ENCODE measurements at regions not wholly inside any gene's neighbourhood (a gene's known extent, or its start where the extent isn't known, plus 50 kb on each side); places are given as distances from the start of the nearest gene placed in this dataset.

- TF ChIP-seq TCF7L2 (IDR thresholded peaks at IDR 0.05; ENCODE audit: borderline replicate concordance, extremely low read depth, insufficient read depth, insufficient read length) (no peak), CTCF (IDR thresholded peaks at IDR 0.05 in 2 of 3, conservative IDR thresholded peaks at IDR 0.05 in 1 of 3; ENCODE audit: borderline replicate concordance in 1 of 3, insufficient read depth in 1 of 3, low read depth in 2 of 3, low read length in 2 of 3) (no peak), YY1 (IDR thresholded peaks at IDR 0.05; ENCODE audit: extremely low read depth, insufficient replicate concordance, low read depth, low read length) (no peak)
Measured at GRCh38 chr2:5555636-5556035, 136.5 kb upstream of the SOX11 start.
